ENCODE measurements at regions not wholly inside any gene's neighbourhood (a gene's known extent, or its start where the extent isn't known, plus 50 kb on each side); places are given as distances from the start of the nearest gene placed in this dataset.

- no peak overlapping the region for H3K4me3 ChIP-seq
- TF ChIP-seq FOXP2 (optimal IDR thresholded peaks at IDR 0.05; ENCODE audit: control extremely low read depth, extremely low read length, insufficient read depth) (no peak), POLR2AphosphoS5 (IDR thresholded peaks at IDR 0.05; ENCODE audit: borderline replicate concordance, low read depth, low read length) (no peak)
- no peak for DNase-seq (ENCODE audit: low read depth, low spot score)
- no peak overlapping the region for H3K9ac ChIP-seq (ENCODE audit: insufficient read length)
- H3K27ac ChIP-seq, result no peak overlapping the region
- H3K9me3 ChIP-seq (ENCODE audit: low read depth, low read length), result no peaks in the 10 kb centered on the region
- H3K36me3 ChIP-seq (ENCODE audit: insufficient read depth, low read length), result no peaks in the 10 kb centered on the region
Observed at GRCh38 chr4:20480165-20480947, 219.9 kb upstream of the PACRGL start.

- H3K9me3 ChIP-seq (ENCODE audit: low read depth, low read length), result no peaks in the 10 kb centered on the region
- no peak overlapping the region for H3K4me3 ChIP-seq
- TF ChIP-seq FOXP2 (optimal IDR thresholded peaks at IDR 0.05; ENCODE audit: control extremely low read depth, extremely low read length, insufficient read depth), result no peak
- no peak for TF ChIP-seq EZH2 (IDR thresholded peaks at IDR 0.05)
- TF ChIP-seq POLR2AphosphoS5 (IDR thresholded peaks at IDR 0.05; ENCODE audit: borderline replicate concordance, low read depth, low read length), result no peak
- H3K9ac ChIP-seq (ENCODE audit: insufficient read length), result no peak overlapping the region
- no peak overlapping the region for H3K27ac ChIP-seq
- H3K36me3 ChIP-seq (ENCODE audit: insufficient read depth, low read length), result no peaks in the 10 kb centered on the region
- DNase-seq (ENCODE audit: low read depth, low spot score), result no peak
Observed at GRCh38 chr4:20483416-20483815, 216.8 kb upstream of the PACRGL start.

GRCh38 chr4:20486433-20486832, 213.8 kb upstream of the PACRGL start:
- no peak for DNase-seq (ENCODE audit: low read depth, low spot score)
- no peak overlapping the region for H3K27ac ChIP-seq
- no peaks in the 10 kb centered on the region for H3K36me3 ChIP-seq (ENCODE audit: insufficient read depth, low read length)
- H3K4me3 ChIP-seq, result no peak overlapping the region
- H3K9ac ChIP-seq (ENCODE audit: insufficient read length), result no peak overlapping the region
- H3K9me3 ChIP-seq (ENCODE audit: low read depth, low read length), result no peaks in the 10 kb centered on the region
- no peak for TF ChIP-seq FOXP2 (optimal IDR thresholded peaks at IDR 0.05; ENCODE audit: control extremely low read depth, extremely low read length, insufficient read depth)
- TF ChIP-seq POLR2AphosphoS5 (IDR thresholded peaks at IDR 0.05; ENCODE audit: borderline replicate concordance, low read depth, low read length), result no peak

GRCh38 chr4:20487446-20487845, 212.8 kb upstream of the PACRGL start:
- H3K9me3 ChIP-seq (ENCODE audit: low read depth, low read length), result no peaks in the 10 kb centered on the region
- TF ChIP-seq POLR2AphosphoS5 (IDR thresholded peaks at IDR 0.05; ENCODE audit: borderline replicate concordance, low read depth, low read length) (no peak), FOXP2 (optimal IDR thresholded peaks at IDR 0.05; ENCODE audit: control extremely low read depth, extremely low read length, insufficient read depth) (no peak), EZH2 (IDR thresholded peaks at IDR 0.05) (no peak)
- no peak for DNase-seq (ENCODE audit: low read depth, low spot score)

GRCh38 chr4:20487852-20488251, 212.4 kb upstream of the PACRGL start:
- Histone ChIP-seq H3K9ac (ENCODE audit: insufficient read length) (no peak overlapping the region), H3K36me3 (ENCODE audit: insufficient read depth, low read length) (no peaks in the 10 kb centered on the region), H3K4me3 (no peak overlapping the region), H3K27ac (no peak overlapping the region), H3K9me3 (ENCODE audit: low read depth, low read length) (no peaks in the 10 kb centered on the region)
- TF ChIP-seq EZH2 (IDR thresholded peaks at IDR 0.05), result no peak
- DNase-seq (ENCODE audit: low read depth, low spot score), result no peak

More at GRCh38 chr4:20487446-20487845, 212.8 kb upstream of the PACRGL start:
- Histone ChIP-seq H3K36me3 (ENCODE audit: insufficient read depth, low read length) (no peaks in the 10 kb centered on the region), H3K4me3 (no peak overlapping the region), H3K27ac (no peak overlapping the region), H3K9ac (ENCODE audit: insufficient read length) (no peak overlapping the region)

- no peaks in the 10 kb centered on the region for H3K36me3 ChIP-seq (ENCODE audit: insufficient read depth, low read length)
- H3K9ac ChIP-seq (ENCODE audit: insufficient read length), result no peak overlapping the region
- H3K9me3 ChIP-seq (ENCODE audit: low read depth, low read length), result no peaks in the 10 kb centered on the region
- H3K4me3 ChIP-seq, result no peak overlapping the region
- no peak for DNase-seq (ENCODE audit: low read depth, low spot score)
- H3K27ac ChIP-seq, result no peak overlapping the region
- TF ChIP-seq FOXP2 (optimal IDR thresholded peaks at IDR 0.05; ENCODE audit: control extremely low read depth, extremely low read length, insufficient read depth) (no peak), EZH2 (IDR thresholded peaks at IDR 0.05) (no peak), POLR2AphosphoS5 (IDR thresholded peaks at IDR 0.05; ENCODE audit: borderline replicate concordance, low read depth, low read length) (no peak)
Observed at GRCh38 chr4:20490734-20491133, 209.5 kb upstream of the PACRGL start.

- no peaks in the 10 kb centered on the region for H3K36me3 ChIP-seq (ENCODE audit: insufficient read depth, low read length)
- no peaks in the 10 kb centered on the region for H3K9me3 ChIP-seq (ENCODE audit: low read depth, low read length)
- H3K9ac ChIP-seq (ENCODE audit: insufficient read length), result no peak overlapping the region
- H3K4me3 ChIP-seq, result no peak overlapping the region
- H3K27ac ChIP-seq, result no peak overlapping the region
- TF ChIP-seq EZH2 (IDR thresholded peaks at IDR 0.05) (no peak), POLR2AphosphoS5 (IDR thresholded peaks at IDR 0.05; ENCODE audit: borderline replicate concordance, low read depth, low read length) (no peak), FOXP2 (optimal IDR thresholded peaks at IDR 0.05; ENCODE audit: control extremely low read depth, extremely low read length, insufficient read depth) (no peak)
- no peak for DNase-seq (ENCODE audit: low read depth, low spot score)
Observed at GRCh38 chr4:20493761-20494353, 206.4 kb upstream of the PACRGL start.

GRCh38 chr4:20496068-20496467, 204.2 kb upstream of the PACRGL start:
- Histone ChIP-seq H3K9me3 (ENCODE audit: low read depth, low read length) (no peaks in the 10 kb centered on the region), H3K4me3 (no peak overlapping the region), H3K27ac (no peak overlapping the region), H3K9ac (ENCODE audit: insufficient read length) (no peak overlapping the region), H3K36me3 (ENCODE audit: insufficient read depth, low read length) (no peaks in the 10 kb centered on the region)
- no peak for TF ChIP-seq EZH2 (IDR thresholded peaks at IDR 0.05)
- no peak for TF ChIP-seq FOXP2 (optimal IDR thresholded peaks at IDR 0.05; ENCODE audit: control extremely low read depth, extremely low read length, insufficient read depth)
- no peak for TF ChIP-seq POLR2AphosphoS5 (IDR thresholded peaks at IDR 0.05; ENCODE audit: borderline replicate concordance, low read depth, low read length)
- DNase-seq (ENCODE audit: low read depth, low spot score), result no peak

GRCh38 chr4:20504146-20504545, 196.1 kb upstream of the PACRGL start:
- no peak for TF ChIP-seq POLR2AphosphoS5 (IDR thresholded peaks at IDR 0.05; ENCODE audit: borderline replicate concordance, low read depth, low read length)
- TF ChIP-seq EZH2 (IDR thresholded peaks at IDR 0.05), result no peak
- no peak for TF ChIP-seq FOXP2 (optimal IDR thresholded peaks at IDR 0.05; ENCODE audit: control extremely low read depth, extremely low read length, insufficient read depth)
- H3K9me3 ChIP-seq (ENCODE audit: low read depth, low read length), result no peaks in the 10 kb centered on the region
- H3K27ac ChIP-seq, result no peak overlapping the region
- no peaks in the 10 kb centered on the region for H3K36me3 ChIP-seq (ENCODE audit: insufficient read depth, low read length)
- no peak overlapping the region for H3K9ac ChIP-seq (ENCODE audit: insufficient read length)
- no peak overlapping the region for H3K4me3 ChIP-seq
- DNase-seq (ENCODE audit: low read depth, low spot score), result no peak

Measured in SK-N-MC (cell line).